H1 (cell line): ENCODE measurements at regions not wholly inside any gene's neighbourhood (a gene's known extent, or its start where the extent isn't known, plus 50 kb on each side); places are given as distances from the start of the nearest gene placed in this dataset.

Source experiments
- CTCF ChIA-PET: fragments of 300-600 bp; sonication (Branson Sonifier 250); formaldehyde crosslinking; loops from one replicate; lab custom pipeline; 2021; ENCODE audit not compliant: partially characterized antibody; lab: Charles Lee
- POLR2A ChIA-PET: fragments of 300-600 bp; sonication (Branson Sonifier 250); formaldehyde crosslinking; loops from one replicate; lab custom pipeline; 2021; ENCODE audit warnings: inconsistent platforms; ENCODE audit not compliant: partially characterized antibody; lab: Charles Lee
- DNase-seq, 2 experiments: peaks; one replicate each; pipeline versions ENCODE4 v3.0.0 to v3.0.0-alpha.2; 2010 to 2022; ENCODE audit warnings: low spot score in 2 of 2, low read depth in 1 of 2, mixed read lengths in 1 of 2
- FAIRE-seq: peaks from 2 replicates; lab custom pipeline; 2011; peaks lifted over from hg19 to GRCh38; lab: Jason Lieb, UNC
- H2AFZ ChIP-seq: 2 replicates; pipeline ENCODE4 v1.8.1; 2012; ENCODE audit warnings: low read length, inconsistent platforms
- H2AK5ac ChIP-seq: 2 replicates; pipeline ENCODE4 v1.6.1; 2013; ENCODE audit warnings: low read depth, low read length
- H2BK120ac ChIP-seq: replicated peaks from 2 replicates; pipeline ENCODE3; 2013; ENCODE audit warnings: low read depth, low read length, inconsistent platforms
- H2BK12ac ChIP-seq: 2 replicates; pipeline ENCODE4 v1.6.1; 2013; ENCODE audit warnings: low read depth, low read length
- H2BK15ac ChIP-seq: 2 replicates; pipeline ENCODE4 v1.6.1; 2013; ENCODE audit warnings: low read length
- H2BK20ac ChIP-seq: 2 replicates; pipeline ENCODE4 v1.6.1; 2013; ENCODE audit warnings: low read length
- H2BK5ac ChIP-seq: 2 replicates; pipeline ENCODE4 v1.6.1; 2013; ENCODE audit warnings: low read depth, low read length
- H3K14ac ChIP-seq: 2 replicates; pipeline ENCODE4 v1.6.1; 2013; ENCODE audit warnings: inconsistent platforms; ENCODE audit not compliant: insufficient read length
- H3K18ac ChIP-seq: 2 replicates; pipeline ENCODE4 v1.6.1; 2013; ENCODE audit warnings: low read length; ENCODE audit errors: extremely low read depth
- H3K23ac ChIP-seq: 2 replicates; pipeline ENCODE4 v1.6.1; 2013; ENCODE audit warnings: inconsistent platforms; ENCODE audit not compliant: insufficient read length
- H3K23me2 ChIP-seq: 2 replicates; pipeline ENCODE4 v1.6.1; 2013; ENCODE audit warnings: low read depth, low read length
- H3K27ac ChIP-seq: 2 replicates; pipeline ENCODE4 v1.6.1; 2011; ENCODE audit warnings: low read depth, low read length, inconsistent platforms
- H3K27me3 ChIP-seq, 4 experiments: replicated peaks in 1 of 4; 1 replicate in 1 of 4; 2 replicates in 3 of 4; pipeline versions ENCODE4 v1.6.1 to v1.8.1; 2011 to 2013; ENCODE audit warnings: low read length in 3 of 4, mild to moderate bottlenecking in 3 of 4, inconsistent platforms in 2 of 4, mixed read lengths in 2 of 4, moderate library complexity in 1 of 4; ENCODE audit not compliant: control insufficient read depth in 3 of 4, insufficient read depth in 3 of 4; ENCODE audit errors: extremely low read depth in 1 of 4
- H3K36me3 ChIP-seq, 4 experiments: 2 replicates each; pipeline versions ENCODE4 v1.6.1 to v1.8.1; 2011 to 2013; ENCODE audit warnings: mild to moderate bottlenecking in 4 of 4, low read length in 3 of 4, moderate library complexity in 2 of 4, control low read depth in 1 of 4, inconsistent platforms in 1 of 4; ENCODE audit not compliant: insufficient read depth in 4 of 4, control insufficient read depth in 2 of 4
- H3K4ac ChIP-seq: replicated peaks from 2 replicates; pipeline ENCODE3; 2013; ENCODE audit warnings: low read length, low read depth, mixed read lengths, inconsistent platforms; ENCODE audit not compliant: insufficient read length
- H3K4me1 ChIP-seq, 4 experiments: replicated peaks in 1 of 4; 1 replicate in 1 of 4; 2 replicates in 3 of 4; pipeline versions ENCODE4 v1.6.1 to v1.8.1; 2011 to 2013; ENCODE audit warnings: low read length in 3 of 4, inconsistent platforms in 2 of 4, mixed read lengths in 1 of 4; ENCODE audit not compliant: insufficient read depth in 4 of 4, control insufficient read depth in 3 of 4
- H3K4me2 ChIP-seq, 2 experiments: 2 replicates each; pipeline versions ENCODE4 v1.6.1 to v1.8.1; 2011 to 2013; ENCODE audit warnings: low read depth in 2 of 2, low read length in 2 of 2, control low read depth in 1 of 2, inconsistent platforms in 1 of 2, mild to moderate bottlenecking in 1 of 2; ENCODE audit not compliant: insufficient read depth in 1 of 2
- H3K4me3 ChIP-seq, 4 experiments: fragments of 200-600, 300-600 bp in 1 of 4; sonication (generic), shearing (Covaris generic), sonication (Bioruptor Twin) in 1 of 4; 2 replicates each; pipeline versions ENCODE4 v1.5.1 to v1.8.1; 2011 to 2016; ENCODE audit warnings: low read length in 4 of 4, low read depth in 3 of 4, control low read depth in 2 of 4, inconsistent platforms in 2 of 4, mild to moderate bottlenecking in 2 of 4, mixed read lengths in 1 of 4, moderate library complexity in 1 of 4; ENCODE audit not compliant: insufficient read depth in 2 of 4; ENCODE audit errors: extremely low read depth in 1 of 4
- H3K56ac ChIP-seq: replicated peaks from 2 replicates; pipeline ENCODE3; 2013; ENCODE audit warnings: low read depth, mild to moderate bottlenecking, mixed read lengths, low read length, inconsistent platforms; ENCODE audit not compliant: insufficient read length
- H3K79me1 ChIP-seq: 2 replicates; pipeline ENCODE4 v1.6.1; 2013; ENCODE audit warnings: low read depth, low read length, control low read depth
- H3K79me2 ChIP-seq, 2 experiments: 2 replicates each; pipeline versions ENCODE4 v1.6.1 to v1.8.1; 2012 to 2013; ENCODE audit warnings: low read length in 2 of 2, mild to moderate bottlenecking in 2 of 2, inconsistent platforms in 1 of 2; ENCODE audit not compliant: insufficient read depth in 2 of 2, control insufficient read depth in 1 of 2
- H3K9ac ChIP-seq, 4 experiments: replicated peaks in 1 of 4; 1 replicate in 1 of 4; 2 replicates in 3 of 4; pipeline versions ENCODE4 v1.6.1 to v1.8.1; 2011 to 2013; ENCODE audit warnings: low read depth in 3 of 4, low read length in 3 of 4, control low read depth in 2 of 4, mild to moderate bottlenecking in 2 of 4, moderate library complexity in 2 of 4, inconsistent platforms in 1 of 4; ENCODE audit errors: extremely low read depth in 1 of 4
- H3K9me3 ChIP-seq, 2 experiments: 2 replicates each; pipeline versions ENCODE4 v1.6.1 to v1.8.1; 2012 to 2013; ENCODE audit warnings: mild to moderate bottlenecking in 2 of 2, moderate library complexity in 2 of 2, control low read depth in 1 of 2, inconsistent platforms in 1 of 2, low read depth in 1 of 2, low read length in 1 of 2, mixed read lengths in 1 of 2; ENCODE audit not compliant: insufficient read depth in 2 of 2
- H4K20me1 ChIP-seq, 2 experiments: replicated peaks in 1 of 2; 2 replicates each; pipeline versions ENCODE3 to v1.8.1; 2011 to 2013; ENCODE audit warnings: inconsistent platforms in 2 of 2, low read length in 2 of 2, mild to moderate bottlenecking in 1 of 2; ENCODE audit not compliant: insufficient read depth in 2 of 2, control insufficient read depth in 1 of 2
- H4K5ac ChIP-seq: 2 replicates; pipeline ENCODE4 v1.6.1; 2013; ENCODE audit warnings: low read length, low read depth, mixed read lengths, inconsistent platforms; ENCODE audit not compliant: insufficient read length
- H4K8ac ChIP-seq: 2 replicates; pipeline ENCODE4 v1.8.0; 2013; ENCODE audit warnings: mild to moderate bottlenecking, moderate library complexity, low read length, inconsistent platforms; ENCODE audit not compliant: insufficient read depth; ENCODE audit errors: extremely low read depth
- H4K91ac ChIP-seq: replicated peaks from 2 replicates; pipeline ENCODE3; 2013; ENCODE audit warnings: low read length, mixed read lengths, inconsistent platforms; ENCODE audit not compliant: insufficient read length
- BACH1 ChIP-seq: IDR thresholded peaks from 2 replicates; pipeline ENCODE4 v1.6.1; 2012; ENCODE audit warnings: low read length, improper control_type of control experiment
- CHD2 ChIP-seq: IDR thresholded peaks from 2 replicates; pipeline ENCODE4 v1.6.1; 2012; ENCODE audit warnings: low read length, improper control_type of control experiment
- GTF2F1 ChIP-seq: IDR thresholded peaks from 2 replicates; pipeline ENCODE4 v1.6.1; 2012; ENCODE audit warnings: low read depth, low read length, improper control_type of control experiment, borderline replicate concordance
- HDAC6 ChIP-seq: IDR thresholded peaks from one replicate; pipeline ENCODE4 v1.7.1; 2012; ENCODE audit warnings: low read depth, mild to moderate bottlenecking, inconsistent platforms, low read length, moderate library complexity
- JUND ChIP-seq: IDR thresholded peaks from 2 replicates; pipeline ENCODE4 v1.6.1; 2011; ENCODE audit warnings: mild to moderate bottlenecking, improper control_type of control experiment, low read length
- MAFK ChIP-seq: IDR thresholded peaks from 2 replicates; pipeline ENCODE4 v1.6.1; 2012; ENCODE audit warnings: low read depth, mild to moderate bottlenecking, improper control_type of control experiment, low read length
- SAP30 ChIP-seq: fragments of 300-600 bp; sonication (generic); IDR thresholded peaks from 2 replicates; pipeline ENCODE4 v1.7.1; 2012; ENCODE audit warnings: low read length, moderate library complexity, mild to moderate bottlenecking, inconsistent platforms; ENCODE audit not compliant: insufficient read depth, insufficient replicate concordance
- SIN3A ChIP-seq, 2 experiments: IDR thresholded peaks in 1 of 2; conservative IDR thresholded peaks in 1 of 2; 2 replicates each; pipeline ENCODE4 v1.6.1; 2011 to 2012; ENCODE audit warnings: low read length in 2 of 2, improper control_type of control experiment in 1 of 2, low read depth in 1 of 2, mild to moderate bottlenecking in 1 of 2
- TEAD4 ChIP-seq: IDR thresholded peaks from 2 replicates; pipeline ENCODE4 v1.6.1; 2012; ENCODE audit warnings: low read depth, low read length, inconsistent platforms, mixed read lengths

GRCh38 chr4:57916479-57916878 lies 806.3 kb upstream of the IGFBP7 start:
- no peak overlapping the region for H2AK5ac ChIP-seq
- no peaks in the 10 kb centered on the region for H3K4me1 ChIP-seq
- no peak overlapping the region for H4K5ac ChIP-seq
- H3K79me2 ChIP-seq: no peaks in the 10 kb centered on the region
- no peak overlapping the region for H4K8ac ChIP-seq
- no peaks in the 10 kb centered on the region for H4K20me1 ChIP-seq
- H3K27ac ChIP-seq: no peak overlapping the region
- H2AFZ ChIP-seq: no peak overlapping the region
- no peak overlapping the region for H3K14ac ChIP-seq
- H2BK12ac ChIP-seq: no peak overlapping the region
- peaks cover 3 to 6% of the 10 kb centered on the region in 2 experiments; a peak in 1 of 4 replicates for H3K9me3 ChIP-seq
- H3K4me3 ChIP-seq: no peak overlapping the region
- no peaks in the 10 kb centered on the region for H3K23me2 ChIP-seq
- no peaks in the 10 kb centered on the region for H3K79me1 ChIP-seq
- H3K18ac ChIP-seq: no peak overlapping the region
- POLR2A ChIA-PET: no interaction called here
- DNase-seq: no peak
- no peak overlapping the region for H3K23ac ChIP-seq
- H4K91ac ChIP-seq: no peak overlapping the region
- no peak overlapping the region for H2BK120ac ChIP-seq
- H3K9ac ChIP-seq: no peak overlapping the region
- no peak overlapping the region for H3K4ac ChIP-seq
- H3K27me3 ChIP-seq: no peaks in the 10 kb centered on the region
- CTCF ChIA-PET: no interaction called here
- no peak overlapping the region for H2BK5ac ChIP-seq
- no peak overlapping the region for H2BK15ac ChIP-seq
- H2BK20ac ChIP-seq: no peak overlapping the region
- no peak for FAIRE-seq
- H3K56ac ChIP-seq: no peak overlapping the region
- H3K4me2 ChIP-seq: no peak overlapping the region
- TF ChIP-seq TEAD4 (no peak), JUND (no peak), SAP30 (no peak), SIN3A (conservative IDR thresholded peaks at IDR 0.05 in 1 of 2, IDR thresholded peaks at IDR 0.05 in 1 of 2; ENCODE audit: low read depth in 1 of 2, low read length in 2 of 2) (no peak), CHD2 (no peak), MAFK (peak; percentile 22; the same call in 1 of the 2 replicates), BACH1 (no peak), GTF2F1 (no peak), HDAC6 (no peak)
- H3K36me3 ChIP-seq: no peaks in the 10 kb centered on the region
